Kidney tubule cell (primary cell): ENCODE measurements at regions not wholly inside any gene's neighbourhood (a gene's known extent, or its start where the extent isn't known, plus 50 kb on each side); places are given as distances from the start of the nearest gene placed in this dataset.

Experiments
- DNase-seq: peaks from one replicate; pipeline ENCODE4 v3.0.0-alpha.2; 2018; ENCODE audit warnings: low spot score

GRCh38 chr3:194971965-194972364 lies 286.3 kb downstream of the FAM43A start:
- DNase-seq = no peak

DNA sequence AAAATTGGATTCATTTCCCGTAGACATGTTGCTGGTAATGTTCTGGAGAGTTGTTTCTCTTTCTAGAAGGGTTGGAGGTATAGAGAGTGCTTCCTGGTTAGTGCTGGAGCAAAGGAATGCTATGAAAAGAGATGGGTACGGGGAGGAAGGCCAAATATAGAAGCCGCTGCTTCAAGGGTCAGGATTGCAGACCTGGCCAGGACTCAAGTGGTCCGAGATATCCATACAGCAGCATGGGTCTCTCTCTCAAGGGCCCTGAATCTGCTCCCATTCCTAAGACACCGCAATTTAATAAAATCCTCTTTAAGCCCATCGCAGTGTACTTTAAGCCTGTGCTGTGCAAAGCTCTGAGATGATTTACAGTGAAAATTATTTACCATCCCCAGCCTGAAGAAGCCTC lies 287.0 kb downstream of the FAM43A start:
- DNase-seq = no peak

DNA sequence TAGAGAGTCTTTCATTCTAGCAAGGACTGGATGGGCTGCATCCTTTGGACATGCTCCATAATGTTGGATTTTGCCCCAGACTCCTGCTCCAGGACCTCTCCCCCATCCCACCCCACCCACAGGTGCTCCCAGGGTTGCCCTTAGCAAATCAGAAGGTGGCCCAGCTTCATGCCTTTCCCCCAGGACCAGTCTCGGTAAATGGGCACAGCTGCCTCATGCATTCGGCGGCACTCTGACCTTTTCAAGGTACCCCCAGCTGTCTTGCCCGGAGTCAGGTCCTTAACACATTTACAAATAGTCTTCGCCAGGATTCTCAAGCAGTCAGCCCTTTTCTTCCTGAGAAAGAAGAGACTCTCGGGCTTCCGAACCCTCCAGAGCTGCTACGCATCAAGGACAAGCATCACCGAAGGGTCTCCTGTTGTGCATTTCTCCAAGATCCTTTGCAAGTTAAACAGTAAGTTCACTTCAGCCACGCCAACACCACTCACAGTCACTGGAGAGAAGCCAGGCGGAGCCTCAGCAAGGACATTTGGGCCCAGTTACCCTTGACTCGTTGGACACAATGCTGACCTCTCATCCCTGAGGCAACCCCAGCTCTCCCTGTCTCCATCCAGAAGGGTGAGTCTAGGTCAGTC lies 287.8 kb downstream of the FAM43A start:
- DNase-seq = no peak

DNA sequence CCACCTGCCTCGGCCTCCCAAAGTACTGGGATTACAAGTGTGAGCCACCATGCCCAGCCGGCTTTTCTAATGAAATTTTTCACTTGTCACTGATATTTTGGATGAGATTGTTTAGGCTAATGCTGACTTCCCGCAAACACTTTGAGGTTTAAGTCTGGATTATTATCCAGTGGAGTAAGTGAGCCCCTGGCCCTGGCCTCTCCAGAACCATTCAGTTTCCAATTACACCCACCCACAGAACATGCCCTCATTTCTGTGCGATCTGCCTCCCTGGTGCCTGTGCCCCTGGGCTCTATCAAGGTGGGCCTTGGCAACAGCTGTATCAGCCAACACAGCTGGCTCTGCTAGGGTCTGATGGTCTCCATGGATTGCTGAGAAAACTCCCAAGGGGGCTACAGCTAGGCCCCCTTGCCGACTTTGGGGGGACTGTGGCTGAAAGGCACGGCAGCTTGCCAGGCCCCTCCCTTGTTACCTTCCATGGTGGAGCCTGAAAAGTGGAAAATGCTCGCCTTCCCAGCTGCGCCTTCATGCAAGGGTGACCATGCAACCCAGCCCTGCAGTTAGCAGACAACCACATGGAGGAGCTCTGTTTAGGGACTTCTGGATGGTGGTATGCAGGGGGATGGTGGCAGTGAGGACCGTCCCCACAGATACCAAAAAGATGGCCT lies 288.9 kb downstream of the FAM43A start:
- no peak for DNase-seq

- no peak for DNase-seq
These were observed 290.4 kb downstream of the FAM43A start for GRCh38 chr3:194976049-194976451.

DNA sequence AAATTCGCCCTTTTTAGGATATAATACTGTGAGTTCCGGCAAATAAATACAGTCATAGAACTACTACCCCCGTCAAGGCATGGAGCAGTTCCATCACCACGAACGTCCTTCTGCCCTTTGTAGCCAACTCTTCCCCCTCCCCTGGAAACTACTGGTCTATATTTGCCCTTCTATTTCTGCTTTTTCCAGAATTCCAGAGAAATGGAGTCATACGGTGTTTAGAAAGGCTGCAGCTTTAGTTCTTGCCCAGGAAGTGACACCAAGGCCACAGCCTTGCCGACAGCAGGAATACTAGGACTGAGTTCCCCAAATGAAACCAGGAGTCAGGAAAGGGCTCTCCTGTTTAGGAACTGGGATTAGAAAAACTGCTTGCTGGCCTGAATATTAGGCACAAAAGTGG lies 291.2 kb downstream of the FAM43A start:
- DNase-seq = no peak

- no peak for DNase-seq
These were observed 291.7 kb downstream of the FAM43A start for GRCh38 chr3:194977356-194977755.

GRCh38 chr3:194979173-194979572 lies 291.8 kb downstream of the XXYLT1 start:
- DNase-seq = no peak

DNA sequence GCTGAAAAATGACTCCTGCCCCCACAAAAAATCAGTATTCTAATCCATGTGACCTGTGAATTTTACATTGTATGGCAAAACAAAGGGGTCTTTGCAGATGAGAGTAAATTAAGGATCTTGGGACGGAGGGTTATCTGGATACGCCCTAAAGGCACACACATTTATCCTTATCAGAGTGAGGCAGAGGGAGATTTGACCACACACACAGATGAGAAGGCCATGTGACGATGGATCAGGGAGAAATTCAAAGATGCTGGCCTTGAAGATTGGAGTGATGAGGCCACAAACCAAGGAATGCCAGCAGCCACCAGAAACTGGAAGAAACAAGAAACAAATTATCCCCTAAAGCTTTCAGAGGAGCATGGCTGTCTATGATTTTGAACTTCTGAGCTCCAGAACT lies 288.5 kb downstream of the XXYLT1 start:
- no peak for DNase-seq

DNA sequence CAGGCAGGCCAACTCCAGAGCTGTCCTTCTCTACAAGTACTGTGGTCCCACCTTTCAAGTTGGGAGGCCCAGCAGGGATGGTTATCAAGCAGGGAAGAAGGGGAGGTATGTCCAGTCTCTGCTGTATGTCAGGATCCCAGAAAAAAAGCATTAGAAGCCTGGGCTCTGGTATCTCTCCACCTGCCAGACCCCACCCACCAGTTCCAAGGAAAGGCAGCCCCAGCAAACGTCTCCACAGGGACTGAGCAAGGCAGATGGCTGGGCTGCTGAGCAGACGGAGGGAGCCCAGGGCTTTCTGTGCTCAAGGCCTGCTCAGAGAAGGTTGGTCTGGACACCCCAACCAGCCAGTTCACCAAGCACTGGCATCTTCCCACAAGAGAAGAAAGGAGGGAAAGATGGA lies 287.8 kb downstream of the XXYLT1 start:
- DNase-seq = no peak

GRCh38 chr3:194983620-194984019 lies 287.3 kb downstream of the XXYLT1 start:
- DNase-seq = no peak

- DNase-seq = no peak
These were observed 286.9 kb downstream of the XXYLT1 start for GRCh38 chr3:194984066-194984465.

DNA sequence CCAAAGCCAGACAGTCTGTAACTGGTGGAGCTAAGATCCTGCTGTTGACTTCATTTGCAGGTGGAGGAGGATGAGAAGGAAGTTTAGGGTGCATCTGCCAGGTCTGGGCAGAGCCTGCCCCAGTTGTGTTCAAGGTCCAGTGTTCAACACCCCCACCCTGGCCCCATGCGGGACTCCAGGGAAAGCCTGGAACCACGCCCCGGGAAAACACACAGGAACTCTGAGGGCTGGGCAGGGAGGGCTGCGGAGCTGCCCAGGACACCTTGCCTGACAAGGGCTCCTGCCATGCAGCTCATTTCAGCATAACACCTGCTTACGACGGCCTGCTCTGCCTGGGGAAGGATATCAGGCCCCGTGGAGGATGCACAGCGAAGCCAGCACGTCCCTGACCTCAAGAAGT lies 286.3 kb downstream of the XXYLT1 start:
- no peak for DNase-seq

DNA sequence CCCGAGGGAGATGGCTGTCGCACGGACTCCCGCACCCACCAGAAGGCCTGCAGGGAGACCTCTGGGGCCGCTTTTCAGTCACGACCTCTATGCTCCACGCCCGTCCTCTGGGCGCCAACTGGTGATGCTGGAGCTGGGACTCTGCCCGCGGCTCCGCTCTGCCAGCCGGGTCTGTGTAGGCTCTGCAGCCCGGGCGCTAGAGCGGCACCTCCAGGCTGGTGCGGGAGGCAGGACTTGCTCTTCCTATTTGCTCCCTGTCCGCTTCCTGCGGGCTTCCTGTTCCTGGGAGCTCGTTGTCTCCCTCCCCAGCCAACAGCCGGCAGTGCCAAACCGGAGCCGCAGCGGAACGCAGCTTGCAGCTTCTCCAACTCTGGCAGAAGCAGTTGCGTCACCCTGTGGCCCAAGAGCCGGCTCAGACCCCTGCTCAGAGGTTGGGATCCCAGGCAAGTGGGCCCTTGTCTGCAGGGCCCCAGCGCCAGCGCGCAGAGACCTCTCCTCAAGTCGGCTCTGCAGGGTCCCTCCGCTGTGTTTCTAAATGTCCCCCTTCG lies 285.9 kb downstream of the XXYLT1 start:
- peak; percentile 54 for DNase-seq

DNA sequence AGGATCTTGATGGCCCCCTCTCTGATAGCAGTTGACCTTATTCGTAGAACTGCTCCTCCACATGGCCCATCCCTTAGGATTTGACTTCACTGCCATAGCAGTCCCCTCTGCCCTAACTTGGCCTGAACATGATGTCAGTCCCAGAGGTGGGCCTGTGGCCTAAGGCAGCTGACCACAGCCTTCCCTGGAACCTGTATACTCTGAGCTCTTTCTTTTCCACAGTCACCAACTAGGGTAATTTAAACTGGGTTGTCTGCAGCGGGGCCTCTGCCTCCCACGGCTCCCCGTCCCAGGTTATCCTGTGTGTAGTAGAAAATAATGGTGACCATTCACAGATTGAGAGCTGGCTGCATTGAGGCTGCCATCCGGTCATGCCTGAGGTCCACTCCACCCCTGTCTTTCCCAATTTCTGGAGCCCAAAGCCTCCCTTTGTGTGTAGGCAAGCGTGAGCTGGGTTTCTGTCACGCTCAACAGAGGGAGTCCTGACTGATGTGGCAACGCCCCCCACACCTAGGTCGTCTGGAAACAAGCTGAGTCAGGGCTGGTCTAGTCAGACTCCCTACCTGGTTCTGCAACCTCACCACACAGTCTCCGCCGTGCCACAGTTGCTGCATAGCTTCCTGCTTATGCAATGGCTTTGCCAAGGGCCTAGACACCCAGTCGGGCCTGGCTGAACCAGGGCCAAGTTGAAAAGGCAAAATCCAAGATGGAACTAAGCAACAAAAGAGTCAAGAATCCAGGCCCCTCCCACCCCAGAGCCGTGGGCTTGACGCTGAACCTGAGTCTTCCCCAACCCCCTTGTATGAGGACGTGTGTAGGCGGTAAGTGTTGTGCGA lies 284.5 kb downstream of the XXYLT1 start:
- DNase-seq = peak; percentile 90

DNA sequence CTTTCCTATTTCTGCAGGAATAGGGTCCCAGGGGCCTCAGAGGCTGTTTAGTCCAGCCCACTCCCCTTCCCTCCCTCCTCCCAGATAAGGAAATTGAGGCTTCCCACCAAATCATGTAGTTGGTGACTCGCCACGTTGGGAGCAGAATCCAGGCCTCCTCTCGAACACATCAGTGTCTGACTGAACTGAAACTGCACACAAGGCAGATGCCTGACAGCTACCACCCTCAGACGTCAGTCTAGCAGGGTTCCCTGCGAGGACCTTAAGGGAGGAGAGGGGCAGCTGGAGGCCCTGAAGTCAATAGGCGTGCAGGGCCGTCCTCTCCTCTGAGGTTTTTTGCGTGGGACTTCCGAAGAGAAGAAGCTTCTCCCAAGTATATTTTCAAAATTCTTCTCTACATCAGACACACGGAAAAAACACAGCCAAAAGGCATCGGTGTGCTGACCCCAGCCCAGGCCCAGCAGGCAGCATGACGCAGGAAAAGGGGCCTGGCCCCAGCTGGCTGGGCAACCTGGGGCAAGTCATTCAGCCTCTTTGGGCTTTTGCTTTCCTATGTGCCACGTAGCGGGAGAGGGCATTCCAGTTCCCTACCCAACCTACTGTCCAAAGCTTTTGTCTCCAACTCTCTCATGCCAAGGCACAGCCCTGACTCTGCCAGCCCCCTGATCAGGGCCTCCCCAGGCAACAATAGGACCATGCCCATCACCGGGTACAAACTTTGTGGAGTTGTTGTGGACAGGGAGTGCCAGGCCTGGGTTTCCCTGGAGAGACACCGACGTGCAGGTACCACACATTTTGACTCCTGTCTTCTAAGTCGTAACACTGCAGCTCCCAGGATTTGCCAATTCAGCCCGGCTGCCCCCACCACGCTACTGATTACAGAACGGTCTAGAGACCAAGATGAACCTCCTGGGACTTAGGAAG lies 283.1 kb downstream of the XXYLT1 start:
- DNase-seq = peak; percentile 36

DNA sequence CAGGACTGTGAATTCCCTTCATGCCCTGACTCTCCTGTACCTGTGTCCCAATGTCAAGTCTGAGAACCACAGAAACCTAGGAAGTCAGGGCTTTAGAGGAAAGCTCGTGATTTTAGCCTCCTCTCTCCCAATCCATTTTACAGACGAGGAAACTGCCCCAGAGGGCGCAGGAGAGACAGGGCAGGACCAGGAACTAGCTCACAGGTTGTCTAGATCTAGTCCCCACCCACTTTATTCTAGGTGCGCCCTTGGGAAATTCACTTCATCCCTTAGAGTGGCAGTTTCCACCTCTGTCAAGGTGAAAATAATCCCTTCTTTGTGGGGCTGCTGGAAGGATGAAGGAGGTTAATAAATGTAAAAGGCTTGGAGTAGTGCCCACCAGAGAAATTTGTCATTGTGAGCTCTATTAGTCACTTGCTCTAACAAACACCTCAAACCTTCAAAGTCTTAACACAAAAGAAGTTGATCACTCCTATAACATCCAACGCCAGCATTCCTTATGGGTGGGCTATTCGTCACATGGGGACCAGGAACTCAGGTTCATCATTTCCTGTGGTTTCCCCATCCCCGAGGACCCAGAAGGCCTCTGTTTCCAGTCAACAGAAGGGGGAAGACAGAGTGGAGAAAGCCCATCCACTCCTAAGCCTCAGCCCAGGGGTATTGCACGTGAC lies 282.3 kb downstream of the XXYLT1 start:
- peak; percentile 28 for DNase-seq

- DNase-seq = no peak
These were observed 281.7 kb downstream of the XXYLT1 start for GRCh38 chr3:194989241-194989640.

DNA sequence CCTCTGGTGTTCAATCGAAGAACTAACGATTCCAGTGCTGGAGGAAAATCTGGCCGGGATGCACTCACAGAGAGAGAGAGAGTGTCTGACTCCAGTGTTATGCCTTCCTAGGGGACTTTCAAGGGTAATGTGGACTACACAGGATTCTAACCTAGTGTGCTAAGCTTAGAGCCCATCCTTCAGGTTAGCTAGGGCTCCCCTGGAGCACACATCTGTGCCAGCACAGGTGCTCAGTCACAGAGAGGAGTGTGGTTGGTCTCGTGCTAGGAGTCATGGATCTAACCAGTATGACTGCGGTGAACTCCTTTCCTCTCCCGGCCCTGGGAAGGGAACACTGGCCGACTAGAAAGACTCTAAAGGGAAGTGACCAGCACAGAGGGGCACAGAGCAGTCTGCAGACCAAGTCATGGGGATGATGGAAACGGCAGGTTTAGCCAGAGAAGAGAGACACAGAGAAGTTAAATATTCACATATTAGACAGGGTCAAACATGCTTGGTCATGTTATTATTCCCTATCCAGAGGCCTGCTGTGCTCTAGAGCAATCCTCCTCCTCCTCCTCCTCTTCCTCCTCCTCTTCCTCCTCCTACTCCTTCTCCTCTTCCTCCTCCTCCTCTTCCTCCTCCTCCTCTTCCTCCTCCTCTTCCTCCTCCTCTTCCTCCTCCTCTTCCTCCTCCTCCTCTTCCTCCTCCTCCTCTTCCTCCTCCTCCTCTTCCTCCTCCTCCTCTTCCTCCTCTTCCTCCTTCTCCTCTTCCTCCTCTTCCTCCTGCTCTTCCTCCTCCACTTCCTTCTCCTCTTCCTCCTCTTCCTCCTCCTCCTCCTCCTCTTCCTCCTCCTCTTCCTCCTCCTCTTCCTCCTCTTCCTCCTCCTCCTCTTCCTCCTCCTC lies 280.3 kb downstream of the XXYLT1 start:
- DNase-seq = no peak

DNA sequence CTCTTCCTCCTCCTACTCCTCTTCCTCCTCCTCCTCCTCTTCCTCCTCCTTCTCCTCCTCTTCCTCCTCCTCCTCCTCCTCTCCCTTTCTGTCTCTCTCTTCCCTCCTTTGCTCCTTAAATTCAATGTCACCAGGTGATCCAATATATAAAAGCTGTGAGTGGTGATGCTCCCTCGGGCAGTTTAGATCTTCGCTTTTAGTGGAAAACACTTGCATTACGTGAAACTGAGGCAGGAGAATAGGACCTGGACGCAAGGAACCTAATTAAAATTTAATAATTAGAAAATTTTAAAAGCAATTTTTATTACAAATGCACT lies 279.7 kb downstream of the XXYLT1 start:
- DNase-seq = no peak
